Brain pericyte (primary cell): ENCODE measurements at regions not wholly inside any gene's neighbourhood (a gene's known extent, or its start where the extent isn't known, plus 50 kb on each side); places are given as distances from the start of the nearest gene placed in this dataset.
"Not testable (repeated sequence)": the region's sequence is repeated elsewhere in the genome, so short reads cannot be mapped to it uniquely, and the experiment has no call there.

Source experiments
- DNase-seq: peaks from one replicate; pipeline ENCODE4 v3.0.0-alpha.2; 2012; ENCODE audit warnings: low read depth, low spot score

DNA sequence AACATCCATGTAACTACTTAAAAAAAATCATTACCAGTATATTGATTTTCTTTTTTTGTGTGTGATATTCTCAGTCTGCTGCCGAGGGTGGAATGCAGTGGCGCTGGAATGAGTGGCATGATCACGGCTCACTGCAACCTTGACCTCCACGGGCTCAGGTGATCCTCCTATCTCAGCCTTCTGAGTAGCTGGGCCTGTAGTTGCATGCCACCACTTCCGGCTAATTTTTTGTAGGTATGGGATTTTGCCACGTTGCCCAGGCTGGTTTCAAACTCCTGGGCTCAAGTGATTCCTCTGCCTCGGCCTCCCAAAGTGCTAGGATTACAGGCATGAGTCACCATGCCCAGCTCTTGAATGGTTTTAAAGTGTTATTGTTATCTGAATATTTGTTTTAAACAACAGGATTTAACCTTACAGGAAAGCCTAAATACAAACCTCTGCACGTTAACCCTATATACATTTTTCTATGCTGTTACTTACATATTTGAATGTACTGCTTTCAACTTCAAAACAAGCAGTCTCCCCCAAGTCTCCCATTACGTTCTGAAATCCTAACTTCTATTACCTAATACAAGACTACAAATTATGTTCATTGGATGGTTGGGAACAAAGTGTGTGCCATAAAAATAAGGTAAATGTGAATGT is 61.7 kb downstream of the KPNA2 start:
- DNase-seq, result no peak

DNA sequence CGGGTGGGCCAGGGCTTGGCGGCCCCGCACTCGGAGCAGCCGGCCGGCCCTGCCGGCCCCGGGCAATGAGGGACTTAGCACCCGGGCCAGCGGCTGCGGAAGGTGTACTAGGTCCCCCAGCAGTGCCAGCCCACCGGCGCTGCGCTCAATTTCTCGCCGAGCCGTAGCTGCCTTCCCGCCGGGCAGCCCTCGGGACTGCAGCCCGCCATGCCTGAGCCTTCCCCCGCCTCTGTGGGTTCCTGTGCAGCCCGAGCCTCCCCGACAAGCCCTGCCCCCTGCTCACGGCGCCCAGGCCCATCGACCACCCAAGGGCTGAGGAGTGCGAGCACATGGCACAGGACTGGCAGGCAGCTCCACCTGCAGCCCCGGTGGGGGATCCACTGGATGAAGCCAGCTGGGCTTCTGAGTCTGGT is 63.8 kb downstream of the KPNA2 start:
- DNase-seq, result not testable (repeated sequence)

DNA sequence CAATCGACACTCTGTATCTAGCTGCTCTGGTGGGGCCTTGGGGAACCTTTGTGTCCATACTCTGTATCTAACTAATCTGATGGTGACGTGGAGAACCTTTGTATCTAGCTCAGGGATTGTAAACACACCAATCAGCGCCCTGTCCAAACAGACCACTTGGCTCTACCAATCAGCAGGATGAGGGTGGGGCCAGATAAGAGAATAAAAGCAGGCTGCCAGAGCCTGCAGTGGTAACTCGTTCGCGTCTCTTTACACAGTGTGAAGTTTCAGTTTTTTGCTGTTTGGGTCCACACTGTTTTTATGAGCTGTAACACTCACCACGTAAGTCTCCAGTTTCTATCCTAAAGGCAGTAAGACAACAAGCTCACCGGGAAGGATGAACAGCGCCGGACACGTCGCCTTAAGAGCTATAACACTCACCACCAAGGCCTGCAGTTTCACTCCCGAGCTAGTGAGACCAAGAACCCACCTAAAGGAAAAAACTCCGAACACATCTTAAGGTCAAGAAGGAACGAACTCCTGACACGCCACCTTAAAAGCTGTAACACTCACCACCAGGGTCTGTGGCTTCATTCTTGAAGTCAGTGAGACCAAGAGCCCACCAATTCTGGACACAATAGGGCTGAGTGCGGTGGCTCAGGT is 64.6 kb downstream of the KPNA2 start:
- no peak for DNase-seq

GRCh38 chr17:68101075-68101986 is 65.8 kb downstream of the KPNA2 start:
- peak; percentile 47 for DNase-seq

GRCh38 chr17:68101987-68102314 is 66.4 kb downstream of the KPNA2 start:
- DNase-seq, result no peak

DNA sequence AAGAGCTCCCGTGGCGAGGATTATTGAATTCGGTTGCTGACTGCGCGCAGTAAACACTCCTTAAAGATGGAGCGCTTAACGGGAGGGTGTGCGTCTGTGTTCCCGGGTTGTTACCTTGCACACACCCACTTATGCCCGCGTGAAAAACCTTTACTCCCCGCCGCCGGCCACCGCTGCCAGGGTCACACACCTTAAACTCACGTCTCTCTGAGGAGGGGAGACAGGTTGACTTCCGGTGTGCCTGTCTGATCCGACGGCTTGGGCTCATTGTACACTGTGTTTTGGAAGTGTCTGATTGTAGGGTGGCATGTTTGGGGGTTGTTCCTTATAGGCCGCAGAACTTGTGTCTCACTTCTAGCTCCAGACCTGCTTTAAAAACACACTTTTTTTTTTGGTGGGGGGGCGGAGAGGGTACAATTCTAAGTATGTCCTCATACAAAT is 66.8 kb downstream of the KPNA2 start:
- DNase-seq, result no peak

GRCh38 chr17:68103148-68103547 is 67.6 kb downstream of the KPNA2 start:
- no peak for DNase-seq

DNA sequence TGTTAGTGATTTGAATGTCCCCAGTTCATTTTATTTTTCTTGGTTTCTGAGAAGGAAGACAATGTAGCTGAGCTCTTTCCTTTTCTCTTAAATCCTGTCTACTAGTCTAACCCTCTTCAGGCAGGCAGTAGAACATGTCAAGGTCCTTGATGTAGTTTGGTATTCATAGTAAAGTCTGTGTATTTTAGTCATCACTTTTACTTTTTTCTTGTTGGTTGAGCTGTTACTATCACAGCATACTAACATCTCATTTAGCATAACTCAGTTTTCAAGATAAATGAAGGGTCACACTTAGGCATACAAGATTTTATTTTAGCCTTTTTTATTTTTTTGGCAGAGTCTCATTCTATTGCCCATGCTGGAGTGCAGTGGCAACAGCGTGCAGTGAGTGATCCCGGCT is 70.5 kb downstream of the KPNA2 start:
- DNase-seq, result no peak

DNA sequence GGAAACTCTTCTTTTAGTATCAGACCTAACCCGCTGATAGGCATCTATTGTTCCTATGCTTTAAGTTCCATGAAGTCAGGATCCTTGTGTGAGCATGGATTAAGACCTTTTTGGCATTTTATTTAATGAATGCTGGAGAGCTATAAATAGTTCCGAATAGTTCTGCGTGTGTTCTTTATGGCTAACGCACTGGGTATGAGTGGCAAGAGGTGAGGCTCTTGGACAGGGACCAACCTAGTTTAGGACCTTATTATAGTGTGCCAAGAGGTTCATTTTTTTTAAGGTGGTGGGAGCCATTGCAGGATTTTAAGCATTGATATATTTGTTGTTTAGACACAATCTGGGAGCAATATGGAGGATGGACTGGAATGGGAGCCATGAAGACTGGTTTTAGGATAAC is 71.8 kb downstream of the KPNA2 start:
- no peak for DNase-seq

DNA sequence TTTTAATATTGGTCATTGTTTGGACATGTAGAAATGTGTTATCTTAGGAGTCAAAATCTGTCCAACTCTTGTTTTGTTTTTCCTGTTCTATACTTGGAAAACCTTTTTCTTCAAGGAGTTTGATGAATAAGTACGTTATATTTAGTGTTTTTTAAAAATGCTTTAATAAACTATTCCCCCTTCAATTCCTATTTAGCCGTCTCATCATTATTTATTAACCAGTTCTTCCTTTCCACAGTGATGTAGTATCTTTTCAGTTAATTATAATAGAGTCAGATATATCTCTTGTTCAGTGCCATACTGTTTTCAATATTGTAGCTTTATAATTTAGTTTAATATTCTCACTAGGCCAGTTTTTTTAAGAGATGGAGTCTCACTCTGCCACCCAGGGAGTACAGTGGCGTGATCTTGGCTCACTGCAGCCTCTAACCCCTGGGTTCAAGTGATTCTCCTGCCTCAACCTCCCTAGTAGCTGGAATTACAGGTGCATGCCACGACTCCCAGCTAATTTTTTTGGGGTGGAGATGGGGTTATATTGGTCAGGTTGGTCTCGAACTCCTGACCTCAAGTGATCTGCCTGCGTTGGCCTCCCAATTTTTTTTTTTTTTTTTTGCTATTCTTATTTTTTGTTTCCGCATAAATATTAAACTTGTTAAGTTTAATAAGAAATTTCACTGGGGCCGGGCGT is 72.9 kb downstream of the KPNA2 start:
- DNase-seq, result no peak

- DNase-seq, result not testable (repeated sequence)
These were observed 73.9 kb downstream of the KPNA2 start for GRCh38 chr17:68109404-68109803.

DNA sequence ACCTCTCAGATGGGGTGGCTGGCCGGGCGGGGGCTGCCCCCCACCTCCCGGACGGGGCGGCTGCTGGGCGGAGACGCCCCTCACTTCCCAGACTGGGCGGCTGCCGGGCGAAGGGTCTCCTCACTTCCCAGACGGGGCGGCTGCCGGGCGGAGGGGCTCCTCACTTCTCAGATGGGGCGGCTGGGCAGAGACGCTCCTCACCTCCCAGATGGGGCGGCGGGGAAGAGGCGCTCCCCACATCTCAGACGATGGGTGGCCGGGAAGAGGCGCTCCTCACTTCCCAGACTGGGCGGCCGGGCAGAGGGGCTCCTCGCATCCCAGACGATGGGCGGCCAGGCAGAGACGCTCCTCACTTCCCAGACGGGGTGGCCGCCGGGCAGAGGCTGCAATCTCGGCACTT is 80.7 kb downstream of the KPNA2 start:
- not testable (repeated sequence) for DNase-seq

GRCh38 chr17:68122587-68122986 is 87.1 kb downstream of the KPNA2 start:
- DNase-seq, result no peak

GRCh38 chr17:68125111-68125870 is 89.8 kb downstream of the KPNA2 start:
- no peak for DNase-seq

DNA sequence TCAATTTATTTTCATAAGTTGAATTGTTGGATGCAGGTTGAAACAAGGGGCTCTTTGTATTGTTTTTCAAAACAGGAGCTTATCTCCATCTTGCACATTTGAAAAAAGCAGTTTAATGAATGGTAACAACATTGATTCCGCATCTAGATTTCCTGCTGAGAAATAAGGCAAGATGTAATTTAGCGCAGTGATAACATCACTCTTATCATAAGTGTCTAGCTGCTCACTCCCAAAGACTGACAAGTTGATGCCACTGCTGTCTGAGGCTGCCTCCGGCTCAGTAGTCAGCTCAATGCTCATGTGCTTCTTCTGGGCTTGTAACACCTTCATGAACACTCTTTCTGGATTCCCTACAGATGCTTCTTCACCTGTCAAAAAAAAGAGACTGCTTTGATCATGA is 92.4 kb downstream of the KPNA2 start:
- no peak for DNase-seq

GRCh38 chr17:68131456-68131855 is 95.9 kb downstream of the KPNA2 start:
- DNase-seq, result no peak

- DNase-seq, result no peak
These were observed 98.0 kb downstream of the KPNA2 start for GRCh38 chr17:68133346-68134045.

- DNase-seq, result no peak
These were observed 98.6 kb downstream of the KPNA2 start for GRCh38 chr17:68134046-68134637.

GRCh38 chr17:68134731-68135130 is 99.2 kb downstream of the KPNA2 start:
- no peak for DNase-seq
